ENCODE measurements at regions not wholly inside any gene's neighbourhood (a gene's known extent, or its start where the extent isn't known, plus 50 kb on each side); places are given as distances from the start of the nearest gene placed in this dataset.

- H3K27ac ChIP-seq = no peak overlapping the region
- TF ChIP-seq CTCF (conservative IDR thresholded peaks at IDR 0.05) = no peak
These were observed 775.1 kb downstream of the BRD1 start for GRCh38 chr22:49052560-49052959.

GRCh38 chr22:49052023-49052538 lies 775.6 kb downstream of the BRD1 start:
- no peak for TF ChIP-seq CTCF (conservative IDR thresholded peaks at IDR 0.05)
- H3K27ac ChIP-seq = no peak overlapping the region

- no peak overlapping the region for H3K27ac ChIP-seq
- TF ChIP-seq CTCF (conservative IDR thresholded peaks at IDR 0.05) = no peak
These were observed 776.1 kb downstream of the BRD1 start for GRCh38 chr22:49051491-49052022.

GRCh38 chr22:49049691-49050090 lies 778.0 kb downstream of the BRD1 start:
- TF ChIP-seq CTCF (conservative IDR thresholded peaks at IDR 0.05) = no peak
- no peak overlapping the region for H3K27ac ChIP-seq

- no peak for TF ChIP-seq CTCF (conservative IDR thresholded peaks at IDR 0.05)
These were observed 779.1 kb downstream of the BRD1 start for GRCh38 chr22:49048591-49048990.

GRCh38 chr22:49047447-49047846 lies 780.2 kb downstream of the BRD1 start:
- TF ChIP-seq CTCF (conservative IDR thresholded peaks at IDR 0.05) = no peak
- no peak overlapping the region for H3K27ac ChIP-seq

More at GRCh38 chr22:49048591-49048990, 779.1 kb downstream of the BRD1 start:
- H3K27ac ChIP-seq = no peak overlapping the region

GRCh38 chr22:49046546-49047361 lies 780.9 kb downstream of the BRD1 start:
- TF ChIP-seq CTCF (conservative IDR thresholded peaks at IDR 0.05) = peak; percentile 63
- H3K27ac ChIP-seq = no peak overlapping the region

Measured in VCaP (cell line).